ENCODE measurements at regions not wholly inside any gene's neighbourhood (a gene's known extent, or its start where the extent isn't known, plus 50 kb on each side); places are given as distances from the start of the nearest gene placed in this dataset.

DNA sequence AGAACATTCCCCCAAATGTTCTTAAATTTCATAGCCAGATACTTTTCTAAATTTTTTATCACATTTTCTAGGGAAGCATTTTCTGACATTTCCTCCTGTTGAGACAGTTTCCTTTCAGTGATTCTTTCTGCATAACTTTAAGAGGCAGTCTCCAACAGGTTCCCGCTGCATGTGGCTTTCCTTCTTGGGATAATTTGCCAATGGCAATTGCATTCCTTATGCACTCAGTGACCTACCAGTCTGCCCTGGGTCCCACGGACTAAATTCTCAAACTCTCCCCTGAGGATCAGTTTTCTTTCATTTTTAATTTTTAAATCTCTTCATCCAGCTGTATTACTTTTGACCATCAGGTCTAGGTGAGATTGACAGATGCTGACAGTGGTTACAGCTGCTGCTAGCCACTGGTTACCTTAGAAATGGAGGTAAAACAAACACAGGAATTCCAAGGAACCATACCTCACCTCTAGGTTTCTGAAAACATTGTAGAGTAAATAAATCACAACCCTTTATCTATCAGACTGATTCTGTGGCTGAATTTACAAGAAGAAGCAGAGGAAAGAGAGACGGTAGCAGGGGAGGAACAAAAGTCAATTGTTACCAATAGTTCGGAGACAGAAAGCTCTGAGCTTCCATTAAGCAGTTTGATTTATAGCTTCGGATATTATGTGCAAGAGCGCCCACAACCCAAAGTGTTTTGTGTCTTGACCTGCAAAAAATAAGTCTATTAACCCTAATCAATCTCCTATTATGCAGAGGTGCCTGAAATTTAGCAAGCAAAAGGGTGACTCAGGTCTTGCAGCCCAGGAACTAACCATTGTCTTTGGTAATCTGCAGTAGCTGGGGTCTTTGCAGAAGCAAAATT, 216.0 kb downstream of the PMP22 start:
- TF ChIP-seq, protein P1, sequence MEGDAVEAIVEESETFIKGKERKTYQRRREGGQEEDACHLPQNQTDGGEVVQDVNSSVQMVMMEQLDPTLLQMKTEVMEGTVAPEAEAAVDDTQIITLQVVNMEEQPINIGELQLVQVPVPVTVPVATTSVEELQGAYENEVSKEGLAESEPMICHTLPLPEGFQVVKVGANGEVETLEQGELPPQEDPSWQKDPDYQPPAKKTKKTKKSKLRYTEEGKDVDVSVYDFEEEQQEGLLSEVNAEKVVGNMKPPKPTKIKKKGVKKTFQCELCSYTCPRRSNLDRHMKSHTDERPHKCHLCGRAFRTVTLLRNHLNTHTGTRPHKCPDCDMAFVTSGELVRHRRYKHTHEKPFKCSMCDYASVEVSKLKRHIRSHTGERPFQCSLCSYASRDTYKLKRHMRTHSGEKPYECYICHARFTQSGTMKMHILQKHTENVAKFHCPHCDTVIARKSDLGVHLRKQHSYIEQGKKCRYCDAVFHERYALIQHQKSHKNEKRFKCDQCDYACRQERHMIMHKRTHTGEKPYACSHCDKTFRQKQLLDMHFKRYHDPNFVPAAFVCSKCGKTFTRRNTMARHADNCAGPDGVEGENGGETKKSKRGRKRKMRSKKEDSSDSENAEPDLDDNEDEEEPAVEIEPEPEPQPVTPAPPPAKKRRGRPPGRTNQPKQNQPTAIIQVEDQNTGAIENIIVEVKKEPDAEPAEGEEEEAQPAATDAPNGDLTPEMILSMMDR (IDR thresholded peaks at IDR 0.05; ENCODE audit: low read depth, low read length) = no peak
- no peaks in the 10 kb centered on the region for H3K27me3 ChIP-seq
- no peaks in the 10 kb centered on the region for H3K36me3 ChIP-seq
- H3K4me1 ChIP-seq (ENCODE audit: low read depth) = no peaks in the 10 kb centered on the region
- H3K4me3 ChIP-seq = no peak overlapping the region
- peak in 1 of 2 donors; percentile 3 for DNase-seq (ENCODE audit: low read depth in 1 of 2, low spot score in 1 of 2)
- H3K27ac ChIP-seq = no peak overlapping the region
- no peaks in the 10 kb centered on the region for H3K9me3 ChIP-seq (ENCODE audit: low read depth)

GRCh38 chr17:15048381-15048780, 216.7 kb downstream of the PMP22 start:
- H3K4me1 ChIP-seq (ENCODE audit: low read depth) = no peaks in the 10 kb centered on the region
- no peaks in the 10 kb centered on the region for H3K36me3 ChIP-seq
- H3K27ac ChIP-seq = no peak overlapping the region
- H3K4me3 ChIP-seq = no peak overlapping the region
- H3K9me3 ChIP-seq (ENCODE audit: low read depth) = no peaks in the 10 kb centered on the region
- TF ChIP-seq, protein P1 (IDR thresholded peaks at IDR 0.05; ENCODE audit: low read depth, low read length) = no peak
- H3K27me3 ChIP-seq = no peaks in the 10 kb centered on the region
- no peak for DNase-seq (ENCODE audit: low read depth in 1 of 2, low spot score in 1 of 2)

- no peaks in the 10 kb centered on the region for H3K9me3 ChIP-seq (ENCODE audit: low read depth)
- no peaks in the 10 kb centered on the region for H3K27me3 ChIP-seq
- no peak overlapping the region for H3K4me3 ChIP-seq
- DNase-seq (ENCODE audit: low read depth in 1 of 2, low spot score in 1 of 2) = no peak
- TF ChIP-seq, protein P1 (IDR thresholded peaks at IDR 0.05; ENCODE audit: low read depth, low read length) = no peak
- no peaks in the 10 kb centered on the region for H3K36me3 ChIP-seq
- no peak overlapping the region for H3K27ac ChIP-seq
- no peaks in the 10 kb centered on the region for H3K4me1 ChIP-seq (ENCODE audit: low read depth)
These were observed 222.8 kb downstream of the PMP22 start for GRCh38 chr17:15042311-15042710.

DNA sequence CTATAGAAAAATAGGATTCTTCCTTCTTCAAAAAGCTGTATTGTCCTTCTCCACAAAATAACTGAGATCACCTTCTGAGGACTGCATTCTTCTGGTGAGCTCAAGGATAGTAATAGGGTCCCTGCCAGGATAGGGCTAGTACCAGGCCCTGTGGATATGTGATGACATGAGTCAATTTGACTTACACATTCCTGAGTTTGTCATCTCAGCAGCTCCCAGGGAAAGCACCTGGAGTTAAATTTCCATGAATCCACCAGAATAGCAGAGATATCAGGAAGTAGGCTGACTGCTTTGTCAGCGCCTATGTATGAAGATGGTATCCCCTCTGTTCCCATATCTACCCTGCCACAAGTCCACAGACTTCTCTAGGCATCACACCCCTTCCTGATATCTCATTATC, 225.8 kb downstream of the PMP22 start:
- no peaks in the 10 kb centered on the region for H3K4me1 ChIP-seq (ENCODE audit: low read depth)
- TF ChIP-seq, protein P1 (IDR thresholded peaks at IDR 0.05; ENCODE audit: low read depth, low read length) = no peak
- H3K27ac ChIP-seq = no peak overlapping the region
- H3K27me3 ChIP-seq = no peaks in the 10 kb centered on the region
- H3K36me3 ChIP-seq = no peaks in the 10 kb centered on the region
- no peaks in the 10 kb centered on the region for H3K9me3 ChIP-seq (ENCODE audit: low read depth)
- no peak overlapping the region for H3K4me3 ChIP-seq
- DNase-seq (ENCODE audit: low read depth in 1 of 2, low spot score in 1 of 2) = no peak

GRCh38 chr17:15038656-15039055, 226.5 kb downstream of the PMP22 start:
- H3K4me1 ChIP-seq (ENCODE audit: low read depth) = no peaks in the 10 kb centered on the region
- no peaks in the 10 kb centered on the region for H3K9me3 ChIP-seq (ENCODE audit: low read depth)
- no peak overlapping the region for H3K4me3 ChIP-seq
- H3K36me3 ChIP-seq = no peaks in the 10 kb centered on the region
- TF ChIP-seq, protein P1 (IDR thresholded peaks at IDR 0.05; ENCODE audit: low read depth, low read length) = no peak
- no peak overlapping the region for H3K27ac ChIP-seq
- peak in 1 of 2 donors; percentile 1 for DNase-seq (ENCODE audit: low read depth in 1 of 2, low spot score in 1 of 2)
- H3K27me3 ChIP-seq = no peaks in the 10 kb centered on the region

All from cardiac muscle cell (in vitro differentiated cells and primary cell).